ENCODE measurements at regions not wholly inside any gene's neighbourhood (a gene's known extent, or its start where the extent isn't known, plus 50 kb on each side); places are given as distances from the start of the nearest gene placed in this dataset.
A peak's percentile ranks its signal among the peaks of the same experiment; 100 is the strongest.
"Not testable (repeated sequence)": the region's sequence is repeated elsewhere in the genome, so short reads cannot be mapped to it uniquely, and the experiment has no call there.

DNA sequence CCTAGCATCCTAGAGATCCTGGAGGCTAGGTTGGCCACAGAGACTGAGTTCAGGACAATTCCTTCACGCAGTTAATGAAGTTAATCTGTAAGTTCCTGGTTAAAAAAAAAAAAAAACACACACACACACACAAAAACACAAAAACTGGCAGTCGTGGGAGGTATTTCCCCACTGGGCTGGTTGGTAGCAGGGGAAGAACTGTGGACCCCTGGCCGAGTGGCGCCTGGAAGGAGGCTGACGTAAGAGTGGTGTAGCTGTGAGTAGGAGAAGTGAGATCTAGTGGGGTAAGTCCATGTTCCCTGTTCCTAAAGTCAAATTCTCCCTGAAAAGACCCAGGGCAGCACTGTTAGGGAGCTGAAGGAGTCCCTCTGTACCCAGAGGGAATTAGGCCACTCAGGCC is 461.0 kb upstream of the ZNG1F start:
- ATAC-seq (replicated peaks; ENCODE audit: extremely low read depth, poor library complexity, severe bottlenecking); DNase-seq (ENCODE audit: low spot score in 2 of 2); H3K9me3 Mint-ChIP-seq; H3K27me3 Mint-ChIP-seq; H3K4me3 Mint-ChIP-seq; H3K36me3 Mint-ChIP-seq (ENCODE audit: insufficient read depth); H3K27ac Mint-ChIP-seq (ENCODE audit: low read depth); H3K4me1 Mint-ChIP-seq: not testable (repeated sequence)

DNA sequence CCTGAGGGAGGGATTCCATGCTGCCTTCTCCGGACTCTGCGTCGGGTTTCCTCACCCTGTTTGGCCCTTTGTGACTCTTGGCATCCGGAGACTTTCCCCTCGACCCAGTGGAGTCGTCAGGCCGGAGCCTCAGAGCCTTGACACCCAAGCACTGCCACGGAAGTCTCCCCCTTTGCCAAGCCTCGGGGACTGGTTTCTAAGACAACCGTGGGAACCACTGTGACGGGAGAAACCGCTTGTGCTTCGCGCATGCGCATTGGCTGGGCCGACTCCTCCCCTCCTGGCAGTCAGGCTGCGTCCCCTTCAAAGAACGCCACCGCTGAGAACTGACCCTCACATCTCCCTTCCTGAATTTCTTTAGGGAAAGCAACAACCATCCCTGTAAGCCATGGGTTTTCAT is 459.4 kb upstream of the ZNG1F start:
- not testable (repeated sequence) for H3K36me3 Mint-ChIP-seq (ENCODE audit: insufficient read depth); H3K27ac Mint-ChIP-seq (ENCODE audit: low read depth); H3K4me1 Mint-ChIP-seq; H3K9me3 Mint-ChIP-seq; H3K27me3 Mint-ChIP-seq; ATAC-seq (replicated peaks; ENCODE audit: extremely low read depth, poor library complexity, severe bottlenecking)
- peak in 1 of 2 donors; percentile 34 for DNase-seq (ENCODE audit: low spot score in 2 of 2)
- peak overlapping the region; percentile 55 for H3K4me3 Mint-ChIP-seq

- ATAC-seq (replicated peaks; ENCODE audit: extremely low read depth, poor library complexity, severe bottlenecking); H3K4me1 Mint-ChIP-seq; H3K27me3 Mint-ChIP-seq; H3K27ac Mint-ChIP-seq (ENCODE audit: low read depth); H3K4me3 Mint-ChIP-seq; DNase-seq (ENCODE audit: low spot score in 2 of 2); H3K36me3 Mint-ChIP-seq (ENCODE audit: insufficient read depth); H3K9me3 Mint-ChIP-seq: not testable (repeated sequence)
Measured at GRCh38 chr9:41646246-41646645, 457.1 kb upstream of the ZNG1F start.

DNA sequence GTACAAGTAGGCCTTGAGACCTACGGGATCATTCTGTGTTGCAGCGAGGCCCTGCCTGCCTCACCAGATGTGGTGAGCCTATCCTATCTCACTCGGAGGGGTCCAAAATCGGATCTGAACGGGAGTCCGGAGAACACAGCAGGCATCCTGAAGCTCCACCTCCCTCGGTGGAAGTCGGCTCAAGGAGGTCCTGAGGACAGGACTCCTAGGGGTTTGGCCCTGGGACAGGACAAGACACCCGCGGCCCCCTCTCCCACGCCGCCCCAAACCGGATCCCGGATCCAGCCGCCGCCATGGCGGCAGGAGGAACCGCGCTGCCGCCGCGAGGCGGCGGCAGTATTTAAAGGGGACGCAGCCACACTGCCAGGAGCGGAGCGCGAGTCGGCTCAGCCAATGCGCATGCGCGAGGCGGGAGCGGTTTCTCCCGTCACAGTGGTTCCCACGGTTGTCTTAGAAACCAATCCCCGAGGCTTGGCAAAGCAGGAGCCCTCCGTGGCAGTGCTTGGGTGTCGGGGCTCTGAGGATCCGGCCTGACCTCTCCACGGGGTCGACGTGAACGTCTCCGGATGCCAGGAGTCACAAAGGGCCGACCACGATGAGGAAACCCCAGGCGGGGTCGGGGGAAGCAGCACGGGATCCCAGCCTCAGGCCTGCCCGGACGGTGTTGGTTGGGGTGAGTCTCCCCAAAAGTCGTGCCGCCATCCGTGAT is 454.6 kb upstream of the ZNG1F start:
- not testable (repeated sequence) for H3K27ac Mint-ChIP-seq (ENCODE audit: low read depth); ATAC-seq (replicated peaks; ENCODE audit: extremely low read depth, poor library complexity, severe bottlenecking)
- H3K4me3 Mint-ChIP-seq, result peak overlapping the region; percentile 23

DNA sequence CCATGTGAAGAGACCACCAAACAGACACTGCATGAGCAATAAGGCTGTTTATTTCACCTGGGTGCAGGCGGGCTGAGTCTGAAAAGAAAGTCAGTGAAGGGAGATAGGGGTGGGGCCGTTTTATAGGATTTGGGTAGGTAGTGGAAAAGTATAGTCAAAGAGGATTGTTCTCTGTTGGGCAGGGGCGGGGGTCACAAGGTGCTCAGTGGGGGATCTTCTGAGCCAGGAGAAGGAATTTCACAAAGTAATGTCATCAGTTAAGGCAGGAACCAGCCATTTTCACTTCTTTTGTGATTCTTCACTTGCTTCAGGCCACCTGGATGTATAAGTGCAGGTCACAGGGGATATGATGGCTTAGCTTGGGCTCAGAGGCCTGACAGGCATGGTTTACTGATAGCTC is 444.6 kb upstream of the ZNG1F start:
- H3K9me3 Mint-ChIP-seq; H3K36me3 Mint-ChIP-seq (ENCODE audit: insufficient read depth); H3K27ac Mint-ChIP-seq (ENCODE audit: low read depth); H3K4me3 Mint-ChIP-seq; DNase-seq (ENCODE audit: low spot score in 2 of 2); ATAC-seq (replicated peaks; ENCODE audit: extremely low read depth, poor library complexity, severe bottlenecking); H3K4me1 Mint-ChIP-seq; H3K27me3 Mint-ChIP-seq: not testable (repeated sequence)

More for the DNA sequence above, 454.6 kb upstream of the ZNG1F start:
- not testable (repeated sequence) for H3K27me3 Mint-ChIP-seq; H3K4me1 Mint-ChIP-seq; H3K36me3 Mint-ChIP-seq (ENCODE audit: insufficient read depth); H3K9me3 Mint-ChIP-seq
- DNase-seq (ENCODE audit: low spot score in 2 of 2), result peak in 1 of 2 donors; percentile 37

GRCh38 chr9:41623666-41624065 is 434.5 kb upstream of the ZNG1F start:
- ATAC-seq (replicated peaks; ENCODE audit: extremely low read depth, poor library complexity, severe bottlenecking); H3K27ac Mint-ChIP-seq (ENCODE audit: low read depth); H3K9me3 Mint-ChIP-seq; H3K4me1 Mint-ChIP-seq; DNase-seq (ENCODE audit: low spot score in 2 of 2); H3K36me3 Mint-ChIP-seq (ENCODE audit: insufficient read depth); H3K4me3 Mint-ChIP-seq; H3K27me3 Mint-ChIP-seq: not testable (repeated sequence)

DNA sequence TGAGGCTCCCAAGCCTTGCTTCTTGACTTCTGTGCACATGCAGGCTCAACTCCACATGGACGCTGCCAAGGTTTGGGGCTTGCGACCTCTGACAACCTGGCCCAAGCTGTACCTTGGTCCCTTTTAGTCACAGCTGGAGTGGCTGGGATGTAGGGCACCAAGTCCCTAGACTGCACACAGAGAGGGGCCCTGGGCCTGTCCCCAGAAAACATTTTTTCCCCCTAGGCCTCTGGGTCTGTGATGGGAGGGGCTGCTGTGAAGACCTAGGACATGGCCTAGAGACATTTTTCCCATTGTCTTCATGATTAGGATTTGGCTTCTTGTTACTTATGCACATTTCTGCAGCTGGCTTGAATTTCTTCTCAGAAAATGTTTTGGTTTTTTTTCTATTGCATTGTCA is 430.1 kb upstream of the ZNG1F start:
- H3K27ac Mint-ChIP-seq (ENCODE audit: low read depth); DNase-seq (ENCODE audit: low spot score in 2 of 2); H3K9me3 Mint-ChIP-seq; ATAC-seq (replicated peaks; ENCODE audit: extremely low read depth, poor library complexity, severe bottlenecking); H3K4me3 Mint-ChIP-seq; H3K36me3 Mint-ChIP-seq (ENCODE audit: insufficient read depth); H3K4me1 Mint-ChIP-seq; H3K27me3 Mint-ChIP-seq: not testable (repeated sequence)

GRCh38 chr9:41606961-41607547 is 417.9 kb upstream of the ZNG1F start:
- not testable (repeated sequence) for H3K36me3 Mint-ChIP-seq (ENCODE audit: insufficient read depth); ATAC-seq (replicated peaks; ENCODE audit: extremely low read depth, poor library complexity, severe bottlenecking); H3K9me3 Mint-ChIP-seq; H3K4me3 Mint-ChIP-seq; DNase-seq (ENCODE audit: low spot score in 2 of 2); H3K4me1 Mint-ChIP-seq; H3K27me3 Mint-ChIP-seq; H3K27ac Mint-ChIP-seq (ENCODE audit: low read depth)

- H3K4me1 Mint-ChIP-seq; H3K4me3 Mint-ChIP-seq; H3K27ac Mint-ChIP-seq (ENCODE audit: low read depth); H3K9me3 Mint-ChIP-seq; H3K27me3 Mint-ChIP-seq; DNase-seq (ENCODE audit: low spot score in 2 of 2); H3K36me3 Mint-ChIP-seq (ENCODE audit: insufficient read depth); ATAC-seq (replicated peaks; ENCODE audit: extremely low read depth, poor library complexity, severe bottlenecking): not testable (repeated sequence)
Measured at GRCh38 chr9:41565572-41565971, 376.5 kb upstream of the ZNG1F start.
